HEK293T (cell line): ENCODE measurements at regions not wholly inside any gene's neighbourhood (a gene's known extent, or its start where the extent isn't known, plus 50 kb on each side); places are given as distances from the start of the nearest gene placed in this dataset.

Source experiments
- BHLHE40 ChIP-seq: fragments of 450-650 bp; IDR thresholded peaks from 2 replicates; pipeline ENCODE4 v1.6.1; 2016; ENCODE audit warnings: mild to moderate bottlenecking, moderate library complexity, borderline replicate concordance
- ELF4 ChIP-seq: fragments of 450-650 bp; IDR thresholded peaks from 2 replicates; pipeline ENCODE4 v1.6.1; 2017; ENCODE audit warnings: antibody characterized with exemption
- FOXM1 ChIP-seq: fragments of 450-650 bp; IDR thresholded peaks from 2 replicates; pipeline ENCODE4 v1.6.1; 2017; ENCODE audit warnings: mild to moderate bottlenecking, borderline replicate concordance
- SP1 ChIP-seq: fragments of 450-650 bp; IDR thresholded peaks from 2 replicates; pipeline ENCODE4 v1.6.1; 2017
- TARDBP ChIP-seq: fragments of 450-650 bp; IDR thresholded peaks from 2 replicates; pipeline ENCODE4 v1.6.1; 2016
- TF ChIP-seq, protein P1 (sequence below): fragments of 450-650 bp; IDR thresholded peaks from 2 replicates; pipeline ENCODE4 v1.6.1; 2016

DNA sequence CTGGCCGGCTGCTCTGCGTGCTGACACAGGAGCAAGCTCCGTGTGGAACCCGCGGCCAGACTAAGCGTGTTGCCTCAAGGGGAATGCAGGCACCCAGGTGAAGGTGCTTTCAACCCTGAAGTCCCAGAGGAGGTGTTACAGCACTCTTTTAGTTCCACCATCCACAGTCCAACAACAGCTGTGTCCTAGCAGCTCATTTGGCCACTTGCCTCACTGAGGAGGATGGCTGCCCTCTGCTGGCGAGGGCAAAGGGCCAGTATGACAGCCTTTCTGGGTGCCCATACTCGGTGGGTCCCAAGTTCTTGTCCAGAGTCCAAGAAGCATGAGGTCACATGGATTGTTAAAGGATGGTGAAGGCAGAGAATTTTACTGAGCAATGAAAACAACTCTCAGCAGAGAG lies 87.8 kb downstream of the C3orf85 start:
- TF ChIP-seq, protein P1, sequence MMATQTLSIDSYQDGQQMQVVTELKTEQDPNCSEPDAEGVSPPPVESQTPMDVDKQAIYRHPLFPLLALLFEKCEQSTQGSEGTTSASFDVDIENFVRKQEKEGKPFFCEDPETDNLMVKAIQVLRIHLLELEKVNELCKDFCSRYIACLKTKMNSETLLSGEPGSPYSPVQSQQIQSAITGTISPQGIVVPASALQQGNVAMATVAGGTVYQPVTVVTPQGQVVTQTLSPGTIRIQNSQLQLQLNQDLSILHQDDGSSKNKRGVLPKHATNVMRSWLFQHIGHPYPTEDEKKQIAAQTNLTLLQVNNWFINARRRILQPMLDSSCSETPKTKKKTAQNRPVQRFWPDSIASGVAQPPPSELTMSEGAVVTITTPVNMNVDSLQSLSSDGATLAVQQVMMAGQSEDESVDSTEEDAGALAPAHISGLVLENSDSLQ, result no peak
- TF ChIP-seq BHLHE40, result no peak
- no peak for TF ChIP-seq SP1
- no peak for TF ChIP-seq ELF4
- no peak for TF ChIP-seq TARDBP
- TF ChIP-seq FOXM1, result no peak
